Activated CD4-positive, alpha-beta T cell treated with anti-CD3 and anti-CD28 coated beads, Interleukin-2, amount 50 U/mL, for 1 hour (primary cell): ENCODE measurements at regions not wholly inside any gene's neighbourhood (a gene's known extent, or its start where the extent isn't known, plus 50 kb on each side); places are given as distances from the start of the nearest gene placed in this dataset.
"Not testable (repeated sequence)": the region's sequence is repeated elsewhere in the genome, so short reads cannot be mapped to it uniquely, and the experiment has no call there.

Experiments
- DNase-seq: peaks from one replicate; pipeline ENCODE4 v3.0.0-alpha.2; 2020

GRCh38 chr1:185393205-185393604, 76.2 kb upstream of the IVNS1ABP start:
- no peak for DNase-seq

- DNase-seq, result no peak
These were observed 71.8 kb upstream of the IVNS1ABP start for GRCh38 chr1:185388815-185389214.

- DNase-seq, result no peak
These were observed 71.3 kb upstream of the IVNS1ABP start for GRCh38 chr1:185388346-185388745.

GRCh38 chr1:185385991-185386390, 68.9 kb upstream of the IVNS1ABP start:
- no peak for DNase-seq

GRCh38 chr1:185383805-185384204, 66.8 kb upstream of the IVNS1ABP start:
- DNase-seq, result not testable (repeated sequence)

- DNase-seq, result no peak
These were observed 60.8 kb upstream of the IVNS1ABP start for GRCh38 chr1:185377831-185378230.

GRCh38 chr1:185376840-185377635, 60.0 kb upstream of the IVNS1ABP start:
- DNase-seq, result no peak

- DNase-seq, result no peak
These were observed 59.2 kb upstream of the IVNS1ABP start for GRCh38 chr1:185376288-185376687.

- no peak for DNase-seq
These were observed 58.5 kb upstream of the IVNS1ABP start for GRCh38 chr1:185375583-185375982.

- no peak for DNase-seq
These were observed 56.9 kb upstream of the IVNS1ABP start for GRCh38 chr1:185373813-185374529.

GRCh38 chr1:185369786-185370185, 52.7 kb upstream of the IVNS1ABP start:
- DNase-seq, result no peak

GRCh38 chr1:185368913-185369491, 52.0 kb upstream of the IVNS1ABP start:
- DNase-seq, result no peak

GRCh38 chr1:185368313-185368855, 51.3 kb upstream of the IVNS1ABP start:
- DNase-seq, result no peak

- DNase-seq, result no peak
These were observed 50.2 kb upstream of the IVNS1ABP start for GRCh38 chr1:185367218-185367617.
